Liver (tissue), 3 donors: ENCODE measurements at regions not wholly inside any gene's neighbourhood (a gene's known extent, or its start where the extent isn't known, plus 50 kb on each side); places are given as distances from the start of the nearest gene placed in this dataset.

Source experiments
- FOXA1 ChIP-seq: IDR thresholded peaks from 2 replicates; pipeline ENCODE4 v1.6.1; 2016; ENCODE audit warnings: antibody characterized with exemption
- FOXA2 ChIP-seq: IDR thresholded peaks from 2 replicates; pipeline ENCODE4 v1.6.1; 2016; ENCODE audit warnings: antibody characterized with exemption
- GABPA ChIP-seq, 2 donors: IDR thresholded peaks in 1 of 2; conservative IDR thresholded peaks in 1 of 2; 2 replicates each; pipeline ENCODE4 v1.6.1; 2016; ENCODE audit warnings: antibody characterized with exemption in 2 of 2, mild to moderate bottlenecking in 1 of 2, moderate library complexity in 1 of 2
- JUND ChIP-seq, 2 donors: IDR thresholded peaks; 2 replicates each; pipeline ENCODE4 v1.6.1; 2016; ENCODE audit warnings: antibody characterized with exemption in 2 of 2
- SP1 ChIP-seq: IDR thresholded peaks from 2 replicates; pipeline ENCODE4 v1.6.1; 2018; ENCODE audit warnings: antibody characterized with exemption, mild to moderate bottlenecking
- TAF1 ChIP-seq: conservative IDR thresholded peaks from 2 replicates; pipeline ENCODE4 v1.6.1; 2016; ENCODE audit warnings: antibody characterized with exemption, mild to moderate bottlenecking
- YY1 ChIP-seq: IDR thresholded peaks from 2 replicates; pipeline ENCODE4 v1.6.1; 2016; ENCODE audit warnings: antibody characterized with exemption, mild to moderate bottlenecking
- TF ChIP-seq, protein P1 (sequence below): IDR thresholded peaks from 2 replicates; pipeline ENCODE4 v1.6.1; 2016; ENCODE audit warnings: antibody characterized with exemption
- TF ChIP-seq, protein P2 (sequence below): fragments of 150-350 bp; IDR thresholded peaks from 2 replicates; pipeline ENCODE4 v1.5.1; 2017; ENCODE audit warnings: improper control_type of control experiment, low read depth, low read length; ENCODE audit not compliant: missing input control
- TF ChIP-seq, protein P3 (sequence below): IDR thresholded peaks from 2 replicates; pipeline ENCODE4 v1.6.1; 2016; ENCODE audit warnings: antibody characterized with exemption
- TF ChIP-seq, protein P4 (sequence below): IDR thresholded peaks from 2 replicates; pipeline ENCODE4 v1.6.1; 2016; ENCODE audit warnings: antibody characterized with exemption
- donor health status: healthy.
- donor health status: healthy.

DNA sequence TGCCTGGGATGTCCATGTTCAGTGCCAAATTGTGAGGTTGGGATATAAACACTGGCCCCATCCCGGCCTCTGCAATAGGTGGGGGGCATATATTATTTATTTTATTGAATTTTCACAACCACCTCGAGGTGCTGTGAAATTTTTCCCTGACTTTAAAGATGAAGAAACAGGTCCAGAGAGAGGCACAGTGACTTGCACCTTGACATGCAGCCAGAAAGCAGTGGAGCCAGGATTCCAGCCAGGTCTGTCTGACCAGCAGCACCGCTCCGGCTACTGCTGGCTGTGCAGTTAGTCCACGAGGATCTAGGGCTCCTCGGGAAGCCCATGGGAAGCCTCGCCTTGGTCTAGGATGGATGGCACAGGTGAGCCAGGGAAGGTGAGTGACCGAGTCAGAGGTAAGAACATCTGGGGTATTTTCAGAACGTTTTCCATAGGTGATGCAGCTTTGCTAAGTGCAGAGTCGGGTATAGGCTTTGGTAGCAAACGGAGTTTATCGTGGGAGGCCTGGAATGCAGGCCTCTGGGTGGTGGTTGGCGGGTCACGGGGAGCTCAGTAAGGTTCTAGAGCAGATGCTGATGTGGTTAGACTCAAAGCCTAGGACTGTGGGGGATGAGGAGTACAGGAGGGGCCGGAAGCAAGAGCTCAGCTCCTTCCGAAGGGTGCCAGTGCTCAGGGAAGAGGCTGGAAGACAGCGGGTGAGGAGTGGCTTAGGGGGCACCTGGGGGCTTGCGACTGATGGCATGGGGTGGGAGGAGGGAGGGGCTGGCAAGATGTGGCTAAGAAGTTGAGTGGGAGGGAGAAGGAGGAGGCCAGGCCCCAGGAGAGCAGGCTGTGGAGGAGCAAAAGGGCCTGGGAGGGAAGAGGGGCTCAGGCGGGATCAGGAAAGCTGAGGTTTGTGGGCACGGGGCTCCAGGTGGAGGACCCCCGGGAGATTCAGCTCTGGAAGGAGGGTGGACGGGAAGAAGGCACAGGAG lies 107.7 kb upstream of the LRPAP1 start:
- TF ChIP-seq, protein P1, sequence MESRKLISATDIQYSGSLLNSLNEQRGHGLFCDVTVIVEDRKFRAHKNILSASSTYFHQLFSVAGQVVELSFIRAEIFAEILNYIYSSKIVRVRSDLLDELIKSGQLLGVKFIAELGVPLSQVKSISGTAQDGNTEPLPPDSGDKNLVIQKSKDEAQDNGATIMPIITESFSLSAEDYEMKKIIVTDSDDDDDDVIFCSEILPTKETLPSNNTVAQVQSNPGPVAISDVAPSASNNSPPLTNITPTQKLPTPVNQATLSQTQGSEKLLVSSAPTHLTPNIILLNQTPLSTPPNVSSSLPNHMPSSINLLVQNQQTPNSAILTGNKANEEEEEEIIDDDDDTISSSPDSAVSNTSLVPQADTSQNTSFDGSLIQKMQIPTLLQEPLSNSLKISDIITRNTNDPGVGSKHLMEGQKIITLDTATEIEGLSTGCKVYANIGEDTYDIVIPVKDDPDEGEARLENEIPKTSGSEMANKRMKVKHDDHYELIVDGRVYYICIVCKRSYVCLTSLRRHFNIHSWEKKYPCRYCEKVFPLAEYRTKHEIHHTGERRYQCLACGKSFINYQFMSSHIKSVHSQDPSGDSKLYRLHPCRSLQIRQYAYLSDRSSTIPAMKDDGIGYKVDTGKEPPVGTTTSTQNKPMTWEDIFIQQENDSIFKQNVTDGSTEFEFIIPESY = no peak
- TF ChIP-seq, protein P2, sequence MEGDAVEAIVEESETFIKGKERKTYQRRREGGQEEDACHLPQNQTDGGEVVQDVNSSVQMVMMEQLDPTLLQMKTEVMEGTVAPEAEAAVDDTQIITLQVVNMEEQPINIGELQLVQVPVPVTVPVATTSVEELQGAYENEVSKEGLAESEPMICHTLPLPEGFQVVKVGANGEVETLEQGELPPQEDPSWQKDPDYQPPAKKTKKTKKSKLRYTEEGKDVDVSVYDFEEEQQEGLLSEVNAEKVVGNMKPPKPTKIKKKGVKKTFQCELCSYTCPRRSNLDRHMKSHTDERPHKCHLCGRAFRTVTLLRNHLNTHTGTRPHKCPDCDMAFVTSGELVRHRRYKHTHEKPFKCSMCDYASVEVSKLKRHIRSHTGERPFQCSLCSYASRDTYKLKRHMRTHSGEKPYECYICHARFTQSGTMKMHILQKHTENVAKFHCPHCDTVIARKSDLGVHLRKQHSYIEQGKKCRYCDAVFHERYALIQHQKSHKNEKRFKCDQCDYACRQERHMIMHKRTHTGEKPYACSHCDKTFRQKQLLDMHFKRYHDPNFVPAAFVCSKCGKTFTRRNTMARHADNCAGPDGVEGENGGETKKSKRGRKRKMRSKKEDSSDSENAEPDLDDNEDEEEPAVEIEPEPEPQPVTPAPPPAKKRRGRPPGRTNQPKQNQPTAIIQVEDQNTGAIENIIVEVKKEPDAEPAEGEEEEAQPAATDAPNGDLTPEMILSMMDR = no peak
- TF ChIP-seq SP1 (no peak), TAF1 (no peak), FOXA1 (no peak), GABPA (IDR thresholded peaks at IDR 0.05 in 1 of 2, conservative IDR thresholded peaks at IDR 0.05 in 1 of 2) (no peak), FOXA2 (no peak), JUND (IDR thresholded peaks at IDR 0.05) (no peak), YY1 (no peak)
- TF ChIP-seq, protein P3, sequence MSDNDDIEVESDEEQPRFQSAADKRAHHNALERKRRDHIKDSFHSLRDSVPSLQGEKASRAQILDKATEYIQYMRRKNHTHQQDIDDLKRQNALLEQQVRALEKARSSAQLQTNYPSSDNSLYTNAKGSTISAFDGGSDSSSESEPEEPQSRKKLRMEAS = no peak
- TF ChIP-seq, protein P4, sequence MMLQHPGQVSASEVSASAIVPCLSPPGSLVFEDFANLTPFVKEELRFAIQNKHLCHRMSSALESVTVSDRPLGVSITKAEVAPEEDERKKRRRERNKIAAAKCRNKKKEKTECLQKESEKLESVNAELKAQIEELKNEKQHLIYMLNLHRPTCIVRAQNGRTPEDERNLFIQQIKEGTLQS = no peak
